AG09309 (cell line): ENCODE measurements at regions not wholly inside any gene's neighbourhood (a gene's known extent, or its start where the extent isn't known, plus 50 kb on each side); places are given as distances from the start of the nearest gene placed in this dataset.
"Not testable (repeated sequence)": the region's sequence is repeated elsewhere in the genome, so short reads cannot be mapped to it uniquely, and the experiment has no call there.

Experiments used
- DNase-seq: peaks from one replicate; pipeline ENCODE4 v3.0.0-alpha.2; 2010; ENCODE audit warnings: low read depth
- H3K4me3 ChIP-seq: 2 replicates; pipeline ENCODE4 v1.5.1; 2011; ENCODE audit warnings: mild to moderate bottlenecking, low read depth, low read length, moderate library complexity; ENCODE audit not compliant: control insufficient read depth
- TF ChIP-seq, protein P1 (sequence below): IDR thresholded peaks from 2 replicates; pipeline ENCODE4 v1.5.1; 2011; ENCODE audit warnings: mild to moderate bottlenecking, low read depth, low read length, inconsistent platforms; ENCODE audit not compliant: insufficient read depth, control insufficient read depth; ENCODE audit errors: missing control alignments

DNA sequence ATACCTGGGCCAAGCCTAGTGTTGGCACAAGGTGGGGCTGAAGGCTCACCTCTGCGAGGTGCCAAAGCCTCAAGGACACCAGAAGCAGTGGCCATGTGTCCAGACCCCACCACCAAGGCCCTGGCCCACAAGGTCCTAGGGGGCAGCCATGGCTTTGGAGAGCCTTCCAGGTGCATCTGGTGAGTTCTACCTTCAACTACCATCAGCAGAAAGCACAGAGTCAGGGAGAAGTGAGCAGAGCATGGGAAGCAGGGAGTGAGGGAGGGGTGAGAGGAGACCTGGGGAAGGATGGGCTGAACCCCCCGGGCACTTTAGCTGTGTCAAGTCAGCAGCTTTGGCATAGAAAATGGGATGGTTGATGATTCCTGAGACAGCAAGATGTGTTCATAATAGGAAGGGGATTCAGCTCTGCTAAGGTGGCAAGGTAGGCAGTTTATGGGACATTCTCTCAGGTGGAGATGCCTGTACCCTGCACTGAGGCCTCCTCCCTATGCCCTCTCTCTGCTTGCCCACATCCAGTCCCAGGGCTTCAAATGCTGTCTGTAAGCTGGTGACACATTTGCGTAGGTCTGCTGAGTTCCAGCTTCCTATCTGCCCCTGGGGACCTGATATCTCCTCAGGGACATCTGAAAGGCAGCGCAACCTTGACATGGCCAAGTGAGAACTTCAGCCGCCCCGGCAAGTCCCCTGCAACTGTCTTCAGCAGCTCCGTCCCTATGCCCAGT lies 83.4 kb upstream of the RGPD5 start:
- TF ChIP-seq, protein P1, sequence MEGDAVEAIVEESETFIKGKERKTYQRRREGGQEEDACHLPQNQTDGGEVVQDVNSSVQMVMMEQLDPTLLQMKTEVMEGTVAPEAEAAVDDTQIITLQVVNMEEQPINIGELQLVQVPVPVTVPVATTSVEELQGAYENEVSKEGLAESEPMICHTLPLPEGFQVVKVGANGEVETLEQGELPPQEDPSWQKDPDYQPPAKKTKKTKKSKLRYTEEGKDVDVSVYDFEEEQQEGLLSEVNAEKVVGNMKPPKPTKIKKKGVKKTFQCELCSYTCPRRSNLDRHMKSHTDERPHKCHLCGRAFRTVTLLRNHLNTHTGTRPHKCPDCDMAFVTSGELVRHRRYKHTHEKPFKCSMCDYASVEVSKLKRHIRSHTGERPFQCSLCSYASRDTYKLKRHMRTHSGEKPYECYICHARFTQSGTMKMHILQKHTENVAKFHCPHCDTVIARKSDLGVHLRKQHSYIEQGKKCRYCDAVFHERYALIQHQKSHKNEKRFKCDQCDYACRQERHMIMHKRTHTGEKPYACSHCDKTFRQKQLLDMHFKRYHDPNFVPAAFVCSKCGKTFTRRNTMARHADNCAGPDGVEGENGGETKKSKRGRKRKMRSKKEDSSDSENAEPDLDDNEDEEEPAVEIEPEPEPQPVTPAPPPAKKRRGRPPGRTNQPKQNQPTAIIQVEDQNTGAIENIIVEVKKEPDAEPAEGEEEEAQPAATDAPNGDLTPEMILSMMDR: no peak
- no peak for DNase-seq
- no peak overlapping the region for H3K4me3 ChIP-seq

DNA sequence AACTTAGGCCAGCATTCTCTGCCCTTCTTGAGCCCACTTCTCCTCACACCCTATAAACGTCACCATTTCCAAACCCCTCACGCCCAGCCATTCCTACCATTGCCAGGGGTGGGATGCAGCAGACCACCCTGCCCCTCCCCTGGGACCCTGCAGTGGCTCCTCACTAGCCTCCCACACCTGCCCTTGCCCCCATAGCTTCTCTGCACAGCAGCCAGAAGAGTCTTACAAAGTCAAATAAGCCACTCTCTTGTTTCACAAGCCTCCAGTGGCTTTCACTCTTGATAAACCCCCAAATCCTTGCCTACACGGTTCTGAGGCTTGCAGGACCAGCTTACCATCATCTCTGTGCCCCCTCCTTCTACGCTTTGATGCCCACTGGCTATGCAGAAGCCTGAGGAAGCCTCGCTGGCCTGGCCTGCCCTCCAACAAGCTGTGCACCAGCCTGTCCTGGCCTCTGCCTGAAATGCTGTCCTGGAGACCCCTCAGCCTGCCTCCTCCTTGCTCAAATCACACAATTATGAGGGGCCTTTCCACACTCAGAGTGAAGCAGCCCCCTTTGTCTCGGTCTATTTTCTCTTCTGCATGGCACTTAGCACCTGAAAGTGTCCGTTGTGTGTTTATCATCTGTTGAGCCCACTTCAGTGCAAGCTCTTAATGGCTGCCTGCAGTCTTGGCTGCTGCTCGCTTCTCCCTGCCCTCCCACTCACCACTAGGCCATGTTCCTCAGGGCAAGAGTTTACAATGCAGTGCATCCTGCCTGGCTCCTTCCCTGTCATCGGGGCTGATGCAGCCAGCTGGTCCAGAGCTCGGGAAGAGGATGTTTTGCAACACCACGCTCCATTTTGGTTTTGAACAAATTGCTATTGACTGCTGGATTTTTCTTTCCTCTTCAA lies 82.6 kb upstream of the RGPD5 start:
- DNase-seq: no peak
- TF ChIP-seq, protein P1: no peak

DNA sequence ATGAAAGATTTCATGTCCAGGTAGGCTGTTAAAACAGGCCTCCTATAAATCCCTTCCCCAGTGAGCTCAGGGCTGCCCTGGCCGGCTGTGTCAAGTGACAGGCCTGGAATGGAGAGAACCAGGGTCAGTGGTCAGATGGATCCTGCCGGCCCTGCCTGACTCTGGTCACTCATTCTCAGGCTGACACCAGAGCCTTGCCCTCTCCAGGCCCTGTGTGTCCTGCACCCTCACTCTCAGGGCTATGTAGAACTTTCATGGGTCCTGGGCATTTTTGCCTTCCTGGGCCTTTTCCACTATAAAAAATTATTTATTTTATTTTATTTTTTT lies 82.0 kb upstream of the RGPD5 start:
- DNase-seq: no peak
- H3K4me3 ChIP-seq: no peak overlapping the region
- TF ChIP-seq, protein P1: no peak

More for the DNA sequence above, 82.6 kb upstream of the RGPD5 start:
- H3K4me3 ChIP-seq: no peak overlapping the region

DNA sequence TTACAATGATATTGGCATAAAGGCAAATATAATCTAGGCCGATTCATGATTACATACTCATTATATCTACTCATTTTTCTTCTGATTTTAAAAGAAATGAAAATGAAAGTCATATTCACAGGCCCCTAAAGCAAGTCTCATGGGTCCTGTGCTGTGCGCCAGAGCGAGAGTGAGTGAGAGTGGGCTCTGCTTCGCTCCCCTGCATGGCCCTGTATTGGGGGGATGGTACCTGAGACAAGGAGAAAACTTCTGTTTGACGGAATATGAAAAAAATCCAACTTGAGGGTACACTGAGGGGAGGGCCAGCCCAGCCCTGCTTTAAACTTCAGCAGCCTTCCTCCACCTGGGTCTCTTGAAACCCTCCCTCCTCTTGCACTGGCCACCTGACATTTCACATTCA lies 81.4 kb upstream of the RGPD5 start:
- no peak for DNase-seq
- H3K4me3 ChIP-seq: no peak overlapping the region
- TF ChIP-seq, protein P1: no peak

DNA sequence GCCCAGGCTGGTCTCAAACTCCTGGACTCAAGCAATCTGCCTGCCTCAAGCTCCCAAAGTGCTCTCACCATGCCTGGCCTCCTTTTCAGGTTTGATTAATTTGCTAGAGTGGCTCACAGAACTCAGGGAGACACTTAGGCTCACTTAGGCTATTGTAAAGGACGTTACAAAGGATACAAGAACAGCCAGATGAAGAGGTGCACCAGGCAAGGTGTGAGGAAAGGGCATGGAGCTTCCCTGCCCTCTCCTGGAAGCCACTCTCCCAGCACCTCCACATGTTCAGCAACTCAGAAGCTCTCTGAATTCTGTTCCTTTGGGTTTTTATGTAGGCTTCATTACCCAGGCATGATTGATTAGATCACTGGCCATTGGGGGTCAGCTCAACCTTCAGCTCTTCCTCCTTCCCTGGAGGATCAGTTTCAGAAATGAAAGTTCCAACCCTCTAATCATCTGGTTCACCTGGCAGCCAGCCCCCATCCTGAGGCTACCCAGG lies 78.7 kb upstream of the RGPD5 start:
- H3K4me3 ChIP-seq: no peak overlapping the region
- TF ChIP-seq, protein P1: peak; percentile 48
- no peak for DNase-seq

DNA sequence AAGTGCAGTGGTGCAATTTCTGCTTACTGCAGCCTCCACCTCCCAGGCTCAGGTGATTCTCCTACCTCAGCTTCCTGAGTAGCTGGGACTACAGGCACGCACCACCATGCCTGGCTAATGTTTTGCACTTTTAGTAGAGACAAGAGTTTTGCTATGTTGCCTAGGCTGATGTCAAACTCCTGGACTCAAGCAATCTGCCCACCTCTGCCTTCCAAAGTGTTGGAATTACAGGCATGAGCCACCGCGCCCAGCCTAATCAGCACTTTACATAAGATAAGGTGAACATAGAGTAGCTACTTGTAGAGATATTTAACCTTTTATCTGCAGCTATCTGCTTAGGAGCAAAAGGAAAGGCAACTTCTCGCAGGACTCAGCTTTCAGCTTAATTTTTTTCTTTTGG lies 77.5 kb upstream of the RGPD5 start:
- not testable (repeated sequence) for H3K4me3 ChIP-seq, DNase-seq

DNA sequence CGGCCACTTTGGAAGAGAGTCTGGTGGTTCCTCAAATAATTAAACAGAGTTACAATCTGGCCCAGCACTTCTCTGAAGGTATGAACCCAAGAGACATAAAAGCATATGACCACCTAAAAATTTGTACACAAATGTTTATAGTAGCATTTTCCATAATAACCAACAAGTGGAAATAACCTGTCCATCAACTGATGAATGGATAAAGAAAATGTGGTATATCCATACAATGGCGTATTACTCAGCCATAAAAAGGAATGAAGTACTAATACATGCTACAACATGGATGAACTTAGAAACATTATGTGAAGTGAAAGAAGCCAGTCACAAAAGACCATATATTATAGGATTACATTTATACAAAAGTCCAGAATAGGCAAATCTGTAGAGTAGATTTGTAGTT lies 76.0 kb upstream of the RGPD5 start:
- TF ChIP-seq, protein P1: no peak
- DNase-seq: no peak
- no peak overlapping the region for H3K4me3 ChIP-seq
